Muscle layer of duodenum (tissue), 2 donors: ENCODE measurements at regions not wholly inside any gene's neighbourhood (a gene's known extent, or its start where the extent isn't known, plus 50 kb on each side); places are given as distances from the start of the nearest gene placed in this dataset.

Source experiments
- H3K27ac ChIP-seq: one replicate; pipeline ENCODE4 v1.7.0; 2013; ENCODE audit warnings: mild to moderate bottlenecking, low read length
- H3K27me3 ChIP-seq: one replicate; pipeline ENCODE4 v1.7.0; 2013; ENCODE audit warnings: low read depth, mild to moderate bottlenecking, control low read depth, low read length
- H3K36me3 ChIP-seq, 2 donors: one replicate each; pipeline ENCODE4 v1.7.0; 2013; ENCODE audit warnings: low read length in 2 of 2, control low read depth in 1 of 2, mild to moderate bottlenecking in 1 of 2; ENCODE audit not compliant: insufficient read depth in 2 of 2, control insufficient read depth in 1 of 2
- H3K4me1 ChIP-seq, 2 donors: one replicate each; pipeline ENCODE4 v1.7.0; 2013; ENCODE audit warnings: low read length in 2 of 2, mild to moderate bottlenecking in 2 of 2, control low read depth in 1 of 2, moderate library complexity in 1 of 2; ENCODE audit not compliant: insufficient read depth in 2 of 2, control insufficient read depth in 1 of 2
- H3K4me3 ChIP-seq, 2 donors: one replicate each; pipeline ENCODE4 v1.7.0; 2013; ENCODE audit warnings: low read length in 2 of 2, low read depth in 1 of 2, mild to moderate bottlenecking in 1 of 2
- H3K9me3 ChIP-seq, 2 donors: one replicate each; pipeline ENCODE4 v1.7.0; 2013; ENCODE audit warnings: low read length in 2 of 2, control low read depth in 1 of 2, mild to moderate bottlenecking in 1 of 2; ENCODE audit not compliant: control insufficient read depth in 1 of 2
- donor health status: healthy.

GRCh38 chr3:99396651-99397275 is 241.6 kb upstream of the COL8A1 start:
- Histone ChIP-seq H3K27me3 (no peaks in the 10 kb centered on the region), H3K36me3 (no peaks in the 10 kb centered on the region), H3K4me3 (no peak overlapping the region), H3K9me3 (no peaks in the 10 kb centered on the region), H3K27ac (no peak overlapping the region), H3K4me1 (no peaks in the 10 kb centered on the region)

- Histone ChIP-seq H3K27ac (no peak overlapping the region), H3K27me3 (no peaks in the 10 kb centered on the region), H3K4me3 (no peak overlapping the region), H3K36me3 (no peaks in the 10 kb centered on the region), H3K9me3 (no peaks in the 10 kb centered on the region), H3K4me1 (no peaks in the 10 kb centered on the region)
Measured at GRCh38 chr3:99394831-99395778, 243.3 kb upstream of the COL8A1 start.

- Histone ChIP-seq H3K4me3 (no peak overlapping the region), H3K27me3 (no peaks in the 10 kb centered on the region), H3K4me1 (no peaks in the 10 kb centered on the region), H3K36me3 (no peaks in the 10 kb centered on the region), H3K9me3 (no peaks in the 10 kb centered on the region), H3K27ac (no peak overlapping the region)
Measured at GRCh38 chr3:99393961-99394360, 244.4 kb upstream of the COL8A1 start.

DNA sequence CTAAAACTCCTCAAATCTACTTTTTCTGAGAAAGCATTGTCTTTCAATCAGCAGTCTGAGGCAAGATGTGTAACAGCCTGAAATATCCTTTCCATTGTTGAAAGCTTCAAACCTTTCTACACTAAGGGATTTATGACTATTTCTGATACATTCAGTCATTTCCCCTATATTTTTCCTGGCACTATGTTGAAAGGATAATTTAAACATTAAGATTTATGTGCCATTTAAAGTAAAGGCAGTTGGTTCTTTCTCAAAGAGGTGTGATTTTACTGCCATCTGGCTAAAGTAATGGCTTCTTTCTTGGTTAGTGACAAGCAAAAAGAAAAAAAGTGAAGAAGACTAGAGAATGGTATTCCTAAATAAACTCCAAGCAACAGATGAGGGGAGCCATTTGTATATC is 249.6 kb upstream of the COL8A1 start:
- Histone ChIP-seq H3K9me3 (no peaks in the 10 kb centered on the region), H3K4me1 (no peaks in the 10 kb centered on the region), H3K27ac (no peak overlapping the region)

GRCh38 chr3:99384596-99384995 is 253.8 kb upstream of the COL8A1 start:
- Histone ChIP-seq H3K9me3 (peaks cover 0 to 3% of the 10 kb centered on the region in 2 donors), H3K27ac (no peak overlapping the region)

More for the DNA sequence above, 249.6 kb upstream of the COL8A1 start:
- Histone ChIP-seq H3K4me3 (no peak overlapping the region), H3K36me3 (no peaks in the 10 kb centered on the region), H3K27me3 (no peaks in the 10 kb centered on the region)

GRCh38 chr3:99376926-99377325 is 261.5 kb upstream of the COL8A1 start:
- Histone ChIP-seq H3K4me1 (no peaks in the 10 kb centered on the region), H3K27me3 (no peaks in the 10 kb centered on the region), H3K27ac (no peak overlapping the region), H3K9me3 (peaks cover 0 to 2% of the 10 kb centered on the region in 2 donors), H3K4me3 (no peak overlapping the region), H3K36me3 (no peaks in the 10 kb centered on the region)

More at GRCh38 chr3:99384596-99384995, 253.8 kb upstream of the COL8A1 start:
- Histone ChIP-seq H3K4me1 (no peaks in the 10 kb centered on the region), H3K27me3 (no peaks in the 10 kb centered on the region), H3K4me3 (no peak overlapping the region), H3K36me3 (no peaks in the 10 kb centered on the region)

- H3K4me3 ChIP-seq = no peak overlapping the region
- H3K27ac ChIP-seq = no peak overlapping the region
- H3K9me3 ChIP-seq = no peaks in the 10 kb centered on the region
- H3K36me3 ChIP-seq = no peaks in the 10 kb centered on the region
- H3K27me3 ChIP-seq = no peaks in the 10 kb centered on the region
- no peaks in the 10 kb centered on the region for H3K4me1 ChIP-seq
Measured at GRCh38 chr3:99373846-99374210, 264.6 kb upstream of the COL8A1 start.

DNA sequence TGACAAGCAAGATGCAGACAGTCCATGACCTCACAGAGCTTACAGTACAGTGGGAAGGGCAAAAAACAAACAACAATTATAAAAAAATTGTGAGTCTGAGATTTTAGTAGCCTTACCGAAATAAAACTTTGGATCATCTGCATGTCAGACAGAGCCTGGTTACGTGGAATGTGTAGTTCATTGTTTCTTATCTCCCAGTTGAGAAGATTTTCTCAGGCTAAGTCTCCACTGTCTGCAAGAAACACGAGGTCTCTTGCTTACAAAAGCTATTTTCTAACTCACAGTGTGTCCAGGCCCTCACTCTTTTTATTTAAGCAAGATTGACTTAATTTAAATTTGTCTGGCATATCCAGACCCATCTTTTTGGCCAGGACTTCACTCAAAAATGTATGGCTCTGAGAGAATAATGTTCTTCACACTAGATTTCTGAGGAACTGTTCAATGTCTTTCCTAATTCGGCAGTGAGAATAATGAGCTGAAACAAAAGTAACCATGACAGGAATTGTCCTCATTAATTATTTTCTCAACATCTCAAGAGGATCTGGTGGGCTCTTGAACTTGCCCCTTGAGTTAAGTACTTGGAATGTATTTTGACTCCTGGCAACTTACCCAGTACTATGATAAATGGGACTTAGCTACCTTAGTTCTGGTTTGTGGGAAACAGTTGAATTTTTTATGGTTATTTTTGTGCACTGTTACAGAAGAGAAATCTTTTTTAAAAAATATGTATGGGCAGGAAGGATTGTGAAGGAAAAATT is 265.1 kb upstream of the COL8A1 start:
- no peaks in the 10 kb centered on the region for H3K9me3 ChIP-seq
- no peaks in the 10 kb centered on the region for H3K27me3 ChIP-seq
- H3K36me3 ChIP-seq = no peaks in the 10 kb centered on the region
- H3K27ac ChIP-seq = no peak overlapping the region
- H3K4me3 ChIP-seq = no peak overlapping the region
- H3K4me1 ChIP-seq = no peaks in the 10 kb centered on the region

- no peaks in the 10 kb centered on the region for H3K27me3 ChIP-seq
- no peak overlapping the region for H3K27ac ChIP-seq
- H3K4me1 ChIP-seq = no peaks in the 10 kb centered on the region
- no peak overlapping the region for H3K4me3 ChIP-seq
- H3K9me3 ChIP-seq = no peaks in the 10 kb centered on the region
- H3K36me3 ChIP-seq = no peaks in the 10 kb centered on the region
Measured at GRCh38 chr3:99366663-99367429, 271.5 kb upstream of the COL8A1 start.

- Histone ChIP-seq H3K4me1 (no peaks in the 10 kb centered on the region), H3K4me3 (no peak overlapping the region), H3K27ac (no peak overlapping the region)
Measured at GRCh38 chr3:99365979-99366378, 272.4 kb upstream of the COL8A1 start.

GRCh38 chr3:99365396-99365795 is 273.0 kb upstream of the COL8A1 start:
- H3K9me3 ChIP-seq = no peaks in the 10 kb centered on the region
- no peak overlapping the region for H3K4me3 ChIP-seq
- H3K27ac ChIP-seq = no peak overlapping the region
- no peaks in the 10 kb centered on the region for H3K4me1 ChIP-seq
- H3K36me3 ChIP-seq = no peaks in the 10 kb centered on the region
- no peaks in the 10 kb centered on the region for H3K27me3 ChIP-seq

More at GRCh38 chr3:99365979-99366378, 272.4 kb upstream of the COL8A1 start:
- H3K9me3 ChIP-seq = no peaks in the 10 kb centered on the region
- H3K27me3 ChIP-seq = no peaks in the 10 kb centered on the region
- no peaks in the 10 kb centered on the region for H3K36me3 ChIP-seq
